RWPE2 (cell line): ENCODE measurements at regions not wholly inside any gene's neighbourhood (a gene's known extent, or its start where the extent isn't known, plus 50 kb on each side); places are given as distances from the start of the nearest gene placed in this dataset.

Experiments used
- ATAC-seq: fragments of 200-7000 bp; cut with Tn5 transposase; 3 replicates; pipeline ENCODE4 v1.9.1; 2021; ENCODE audit warnings: low read depth
- DNase-seq: peaks from one replicate; pipeline ENCODE4 v3.0.0-alpha.2; 2020; ENCODE audit warnings: low spot score
- H3K27ac ChIP-seq: fragments of 450-650 bp; 2 replicates; pipeline ENCODE4 v1.5.1; 2017; ENCODE audit warnings: mild to moderate bottlenecking; ENCODE audit not compliant: poor library complexity, severe bottlenecking
- H3K27me3 ChIP-seq: fragments of 250-450 bp; sonication (Bioruptor Pico); 2 replicates; pipeline ENCODE4 v1.5.1; 2021; ENCODE audit warnings: mild to moderate bottlenecking, moderate library complexity; ENCODE audit not compliant: insufficient read depth, poor library complexity, severe bottlenecking
- H3K36me3 ChIP-seq: fragments of 250-450 bp; sonication (Bioruptor Pico); 2 replicates; pipeline ENCODE4 v1.5.1; 2020; ENCODE audit warnings: low read depth, mild to moderate bottlenecking, moderate library complexity
- H3K4me1 ChIP-seq: fragments of 250-450 bp; sonication (Bioruptor Pico); 2 replicates; pipeline ENCODE4 v1.5.1; 2021; ENCODE audit warnings: mild to moderate bottlenecking, moderate library complexity; ENCODE audit not compliant: insufficient read depth, poor library complexity, severe bottlenecking
- H3K4me3 ChIP-seq: fragments of 250-450 bp; sonication (Bioruptor Pico); 2 replicates; pipeline ENCODE4 v1.5.1; 2021; ENCODE audit warnings: mild to moderate bottlenecking, moderate library complexity; ENCODE audit not compliant: severe bottlenecking
- H3K9me3 ChIP-seq: fragments of 250-450 bp; sonication (Bioruptor Pico); 2 replicates; pipeline ENCODE4 v1.5.1; 2021; ENCODE audit warnings: mild to moderate bottlenecking, moderate library complexity; ENCODE audit not compliant: severe bottlenecking
- CTCF ChIP-seq: fragments of 450-650 bp; IDR thresholded peaks from one replicate; pipeline ENCODE4 v1.5.1; 2017; ENCODE audit warnings: mild to moderate bottlenecking, moderate library complexity; ENCODE audit not compliant: poor library complexity, severe bottlenecking

GRCh38 chr14:22505697-22506377 lies 83.2 kb downstream of the DAD1 start:
- DNase-seq (no peak), ATAC-seq (no peak)
- Histone ChIP-seq H3K4me3 (no peak overlapping the region), H3K27me3 (no peaks in the 10 kb centered on the region), H3K27ac (no peak overlapping the region), H3K36me3 (no peaks in the 10 kb centered on the region), H3K9me3 (no peaks in the 10 kb centered on the region), H3K4me1 (no peaks in the 10 kb centered on the region)
- TF ChIP-seq CTCF = no peak

- Histone ChIP-seq H3K36me3 (no peaks in the 10 kb centered on the region), H3K27me3 (no peaks in the 10 kb centered on the region), H3K4me3 (no peak overlapping the region), H3K27ac (no peak overlapping the region), H3K4me1 (no peaks in the 10 kb centered on the region), H3K9me3 (no peaks in the 10 kb centered on the region)
- DNase-seq (no peak), ATAC-seq (no peak)
- no peak for TF ChIP-seq CTCF
Observed at GRCh38 chr14:22505309-22505696, 83.7 kb downstream of the DAD1 start.

GRCh38 chr14:22502551-22502950 lies 86.5 kb downstream of the DAD1 start:
- Histone ChIP-seq H3K36me3 (no peaks in the 10 kb centered on the region), H3K4me3 (no peak overlapping the region), H3K27ac (no peak overlapping the region), H3K9me3 (no peaks in the 10 kb centered on the region), H3K27me3 (no peaks in the 10 kb centered on the region), H3K4me1 (no peaks in the 10 kb centered on the region)
- no peak for TF ChIP-seq CTCF
- DNase-seq = no peak
- ATAC-seq = no peak

- H3K27ac ChIP-seq = no peak overlapping the region
- ATAC-seq = no peak
Observed at GRCh38 chr14:22502007-22502406, 87.0 kb downstream of the DAD1 start.

More at GRCh38 chr14:22502007-22502406, 87.0 kb downstream of the DAD1 start:
- no peak for DNase-seq
- no peaks in the 10 kb centered on the region for H3K36me3 ChIP-seq
- no peaks in the 10 kb centered on the region for H3K9me3 ChIP-seq
- H3K4me1 ChIP-seq = no peaks in the 10 kb centered on the region
- H3K27me3 ChIP-seq = no peaks in the 10 kb centered on the region
- no peak overlapping the region for H3K4me3 ChIP-seq
- TF ChIP-seq CTCF = no peak
